AG04450 (cell line): ENCODE measurements at regions not wholly inside any gene's neighbourhood (a gene's known extent, or its start where the extent isn't known, plus 50 kb on each side); places are given as distances from the start of the nearest gene placed in this dataset.

Experiments
- CTCF ChIA-PET: fragments of 300-600, 350-600 bp; formaldehyde crosslinking; extraction: SDS; loops from one replicate; lab custom pipeline; 2022; ENCODE audit warnings: antibody characterized with exemption, inconsistent platforms; lab: Charles Lee
- POLR2A ChIA-PET: fragments of 350-600 bp; formaldehyde crosslinking; extraction: SDS; loops from one replicate; lab custom pipeline; 2021; ENCODE audit warnings: antibody characterized with exemption, inconsistent platforms; lab: Yijun Ruan, JAX
- DNase-seq: peaks from one replicate; pipeline ENCODE4 v3.0.0-alpha.2; 2011; ENCODE audit warnings: low read depth, low spot score
- H3K27ac ChIP-seq: one replicate; pipeline ENCODE4 v1.5.1; 2012; ENCODE audit warnings: low read depth, low read length, control low read depth
- H3K27me3 ChIP-seq: one replicate; pipeline ENCODE4 v1.6.0; 2012; ENCODE audit warnings: low read length; ENCODE audit not compliant: control insufficient read depth, insufficient read depth
- H3K4me3 ChIP-seq: 2 replicates; pipeline ENCODE4 v1.5.1; 2011; ENCODE audit warnings: mild to moderate bottlenecking, low read depth, low read length, control low read depth
- H3K9me3 ChIP-seq: 2 replicates; pipeline ENCODE4 v1.5.1; 2012; ENCODE audit warnings: low read length; ENCODE audit not compliant: control insufficient read depth, insufficient read depth
- TF ChIP-seq, protein P1 (sequence below): IDR thresholded peaks from 2 replicates; pipeline ENCODE4 v1.5.1; 2011; ENCODE audit warnings: low read depth, low read length, control low read depth, inconsistent platforms

DNA sequence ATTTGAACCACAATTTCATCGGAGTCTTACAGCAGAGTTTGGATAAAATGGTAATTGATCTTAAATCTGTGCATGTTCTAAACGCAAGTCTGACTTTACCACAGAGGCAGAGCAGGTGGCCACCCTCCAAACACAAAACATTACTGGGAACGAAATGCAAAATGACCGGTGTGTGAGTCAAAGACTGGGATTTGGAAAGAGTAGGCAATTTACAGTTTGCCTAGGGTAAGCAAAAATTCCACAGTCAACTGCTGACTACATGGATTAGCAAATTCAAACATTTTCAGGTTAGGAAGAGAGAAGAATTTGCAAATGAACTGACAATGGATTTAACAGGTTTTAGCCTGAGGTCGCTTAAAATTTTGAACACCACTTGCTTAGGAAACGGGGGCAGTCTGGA is 444.4 kb downstream of the HDGFL1 start:
- TF ChIP-seq, protein P1, sequence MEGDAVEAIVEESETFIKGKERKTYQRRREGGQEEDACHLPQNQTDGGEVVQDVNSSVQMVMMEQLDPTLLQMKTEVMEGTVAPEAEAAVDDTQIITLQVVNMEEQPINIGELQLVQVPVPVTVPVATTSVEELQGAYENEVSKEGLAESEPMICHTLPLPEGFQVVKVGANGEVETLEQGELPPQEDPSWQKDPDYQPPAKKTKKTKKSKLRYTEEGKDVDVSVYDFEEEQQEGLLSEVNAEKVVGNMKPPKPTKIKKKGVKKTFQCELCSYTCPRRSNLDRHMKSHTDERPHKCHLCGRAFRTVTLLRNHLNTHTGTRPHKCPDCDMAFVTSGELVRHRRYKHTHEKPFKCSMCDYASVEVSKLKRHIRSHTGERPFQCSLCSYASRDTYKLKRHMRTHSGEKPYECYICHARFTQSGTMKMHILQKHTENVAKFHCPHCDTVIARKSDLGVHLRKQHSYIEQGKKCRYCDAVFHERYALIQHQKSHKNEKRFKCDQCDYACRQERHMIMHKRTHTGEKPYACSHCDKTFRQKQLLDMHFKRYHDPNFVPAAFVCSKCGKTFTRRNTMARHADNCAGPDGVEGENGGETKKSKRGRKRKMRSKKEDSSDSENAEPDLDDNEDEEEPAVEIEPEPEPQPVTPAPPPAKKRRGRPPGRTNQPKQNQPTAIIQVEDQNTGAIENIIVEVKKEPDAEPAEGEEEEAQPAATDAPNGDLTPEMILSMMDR = no peak
- no peaks in the 10 kb centered on the region for H3K9me3 ChIP-seq
- no peak overlapping the region for H3K4me3 ChIP-seq
- H3K27me3 ChIP-seq = no peaks in the 10 kb centered on the region
- no peak overlapping the region for H3K27ac ChIP-seq
- ChIA-PET POLR2A (no interaction called here), CTCF (no interaction called here)
- DNase-seq = peak; percentile 43

- TF ChIP-seq, protein P1 = no peak
- H3K27me3 ChIP-seq = no peaks in the 10 kb centered on the region
- H3K9me3 ChIP-seq = no peaks in the 10 kb centered on the region
- no peak overlapping the region for H3K4me3 ChIP-seq
- no peak for DNase-seq
- H3K27ac ChIP-seq = no peak overlapping the region
- POLR2A ChIA-PET = no interaction called here
- CTCF ChIA-PET = no interaction called here
Observed at GRCh38 chr6:23016696-23017095, 447.3 kb downstream of the HDGFL1 start.

DNA sequence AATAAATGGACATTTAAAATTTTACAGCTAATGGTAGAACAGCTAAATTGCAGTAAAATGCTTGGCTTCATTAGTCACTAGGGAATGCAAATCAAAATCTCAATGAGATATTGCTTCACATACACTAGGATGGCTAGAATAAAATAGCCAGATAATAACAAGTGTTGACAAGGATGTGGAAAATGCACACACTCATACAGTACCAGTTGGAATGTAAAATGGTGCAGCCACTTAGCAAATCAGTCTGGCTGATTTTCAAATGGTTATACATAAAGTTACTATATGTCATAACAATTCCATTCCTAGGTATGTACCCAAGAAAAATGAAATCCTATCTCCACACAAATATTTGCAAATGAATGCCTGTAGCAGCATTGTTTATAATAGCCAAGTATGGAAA is 452.1 kb downstream of the HDGFL1 start:
- CTCF ChIA-PET = no interaction called here
- TF ChIP-seq, protein P1 = no peak
- POLR2A ChIA-PET = no interaction called here
- Histone ChIP-seq H3K9me3 (no peaks in the 10 kb centered on the region), H3K4me3 (no peak overlapping the region), H3K27me3 (no peaks in the 10 kb centered on the region), H3K27ac (no peak overlapping the region)
- no peak for DNase-seq

- CTCF ChIA-PET = no interaction called here
- Histone ChIP-seq H3K27me3 (no peaks in the 10 kb centered on the region), H3K9me3 (no peaks in the 10 kb centered on the region), H3K4me3 (no peak overlapping the region), H3K27ac (no peak overlapping the region)
- DNase-seq = no peak
- POLR2A ChIA-PET = no interaction called here
- TF ChIP-seq, protein P1 = no peak
Observed at GRCh38 chr6:23027281-23027680, 457.9 kb downstream of the HDGFL1 start.

DNA sequence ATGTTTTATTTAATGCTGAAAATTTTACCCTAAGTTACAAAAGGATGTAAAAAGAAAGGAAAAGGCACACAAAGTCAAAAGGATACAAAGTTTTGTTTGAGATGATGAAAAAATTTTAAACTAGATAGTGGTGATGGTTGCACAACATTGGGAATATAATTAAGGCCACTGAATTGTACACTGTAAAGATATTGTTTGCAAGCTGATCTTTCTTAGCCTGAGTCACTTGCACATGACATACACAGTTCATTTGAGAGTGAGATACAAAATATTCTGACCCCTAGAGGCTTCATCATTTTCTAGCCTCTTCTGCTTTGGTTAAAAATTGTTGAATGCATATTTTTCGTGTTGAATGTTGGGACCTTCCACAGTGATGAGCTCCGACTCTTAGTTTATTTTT is 462.6 kb downstream of the HDGFL1 start:
- DNase-seq = no peak

More for the DNA sequence above, 462.6 kb downstream of the HDGFL1 start:
- CTCF ChIA-PET = interaction anchor here (0.6 to 0.8 kb wide), 2 partner anchors 13 to 147 kb away, joined by 3 to 4 read pairs; no protein-coding TSS in a partner anchor
- Histone ChIP-seq H3K9me3 (no peaks in the 10 kb centered on the region), H3K4me3 (no peak overlapping the region), H3K27me3 (no peaks in the 10 kb centered on the region), H3K27ac (no peak overlapping the region)
- TF ChIP-seq, protein P1 = peak; percentile 19; the same call in 1 of the 2 replicates
- POLR2A ChIA-PET = no interaction called here
